ENCODE measurements at regions not wholly inside any gene's neighbourhood (a gene's known extent, or its start where the extent isn't known, plus 50 kb on each side); places are given as distances from the start of the nearest gene placed in this dataset.
"Not testable (repeated sequence)": the region's sequence is repeated elsewhere in the genome, so short reads cannot be mapped to it uniquely, and the experiment has no call there.

DNA sequence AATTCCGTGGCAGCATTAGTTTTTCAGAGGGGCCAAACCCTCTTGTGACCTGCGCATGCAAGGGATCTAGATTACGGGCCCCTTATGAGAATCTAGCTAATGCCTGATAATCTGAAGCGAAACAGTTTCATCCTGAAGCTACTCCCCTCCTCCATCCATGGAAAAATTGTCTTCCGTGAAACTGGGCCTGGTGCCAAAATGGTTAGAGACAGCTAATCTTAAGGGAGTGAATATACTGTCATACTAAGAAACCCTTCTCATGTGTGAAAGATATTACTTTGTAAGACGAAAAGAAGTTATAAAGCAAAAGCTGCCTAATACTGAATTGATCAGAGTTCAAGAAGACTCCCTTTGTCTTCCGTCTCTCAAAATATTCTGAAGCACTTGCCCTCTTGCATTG is 166.3 kb downstream of the DUSP10 start:
- DNase-seq (ENCODE audit: low read depth): no peak

DNA sequence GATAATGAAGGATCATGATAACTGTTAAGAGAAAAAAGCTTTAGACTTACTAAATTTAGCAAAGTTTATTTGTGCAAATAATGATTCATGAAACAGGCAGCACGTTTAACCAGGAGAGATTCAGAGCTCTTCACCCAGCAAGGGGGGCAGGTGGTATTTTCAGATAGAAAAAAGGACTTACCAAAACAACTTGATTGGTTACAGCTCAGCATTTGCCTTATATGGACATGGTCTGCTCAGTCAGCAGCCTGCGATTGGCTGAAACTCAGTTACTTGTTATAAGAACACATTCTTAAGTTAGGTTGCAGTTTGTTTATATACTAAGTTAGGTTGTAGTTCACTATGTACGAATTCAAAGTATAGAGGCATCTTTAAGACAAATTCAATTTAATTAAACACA is 165.6 kb downstream of the DUSP10 start:
- DNase-seq (ENCODE audit: low read depth): no peak

DNA sequence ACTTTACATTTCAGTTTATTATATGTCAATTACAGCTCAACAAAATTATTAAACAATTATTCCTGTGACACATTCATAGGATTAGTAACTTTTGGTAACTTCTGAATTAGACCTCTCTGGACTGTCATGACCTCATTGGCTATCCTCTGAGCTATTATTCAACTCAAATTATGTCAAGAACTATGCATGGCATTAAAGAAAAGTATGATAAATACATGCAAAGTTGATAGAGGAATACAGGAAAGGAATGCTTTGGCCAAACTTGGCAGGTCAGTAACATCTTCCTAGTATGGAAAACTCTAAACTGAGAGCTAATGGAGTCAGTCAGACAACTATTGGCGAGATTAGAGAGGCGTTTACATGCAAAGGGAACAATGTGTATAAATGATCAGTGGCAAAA is 158.4 kb downstream of the DUSP10 start:
- DNase-seq (ENCODE audit: low read depth): no peak

DNA sequence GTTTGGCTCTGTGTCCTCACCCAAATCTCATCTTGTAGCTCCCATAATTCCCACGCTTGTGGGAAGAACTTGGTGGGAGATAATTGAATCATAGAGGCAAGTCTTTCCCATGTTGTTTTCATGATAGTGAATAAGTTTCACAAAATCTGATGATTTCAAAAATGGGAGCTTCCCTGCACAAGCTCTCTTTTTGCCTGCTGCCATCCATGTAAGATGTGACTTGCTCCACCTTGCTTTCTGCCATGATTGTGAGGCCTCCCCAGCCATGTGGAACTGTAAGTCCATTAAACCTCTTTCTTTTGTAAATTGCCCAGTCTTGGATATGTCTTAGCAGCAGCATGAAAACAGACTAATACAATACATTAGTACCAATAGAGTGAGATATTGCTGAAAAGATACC is 154.9 kb downstream of the DUSP10 start:
- DNase-seq (ENCODE audit: low read depth): not testable (repeated sequence)

DNA sequence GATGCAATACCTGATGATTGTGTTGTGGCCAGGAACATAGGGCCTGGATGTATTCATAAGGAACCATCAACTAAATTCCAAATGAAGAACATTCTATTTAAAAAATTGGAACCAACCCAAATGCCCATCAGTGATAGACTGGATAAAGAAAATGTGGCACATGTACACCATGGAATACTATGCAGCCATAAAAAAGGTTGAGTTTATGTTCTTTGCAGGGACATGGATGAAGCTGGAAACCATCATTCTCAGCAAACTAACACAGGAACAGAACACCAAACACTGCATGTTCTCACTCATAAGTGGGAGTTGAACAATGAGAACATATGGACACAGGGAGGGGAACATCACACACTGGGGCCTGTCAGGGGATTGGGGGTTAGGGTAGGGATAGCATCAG is 150.6 kb downstream of the DUSP10 start:
- DNase-seq (ENCODE audit: low read depth): not testable (repeated sequence)

DNA sequence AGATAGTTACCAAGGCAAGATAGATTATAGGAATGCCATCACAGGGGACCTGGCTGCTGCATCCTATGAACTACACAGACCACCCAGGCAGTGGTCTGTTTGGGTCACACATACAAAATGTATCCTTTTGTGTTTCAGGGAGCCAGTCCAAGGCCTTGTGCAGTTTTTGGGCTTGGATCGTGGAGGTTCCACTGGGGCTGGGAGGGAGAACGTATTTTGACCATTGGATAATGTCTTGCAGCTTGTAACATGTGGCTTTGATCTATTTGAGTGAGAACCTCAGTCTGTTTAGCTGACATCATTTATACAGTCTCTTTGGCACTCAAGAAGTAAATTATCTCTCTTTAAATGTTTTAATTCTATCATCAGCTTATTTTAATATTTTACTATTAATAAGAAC is 147.3 kb downstream of the DUSP10 start:
- no peak for DNase-seq (ENCODE audit: low read depth)

DNA sequence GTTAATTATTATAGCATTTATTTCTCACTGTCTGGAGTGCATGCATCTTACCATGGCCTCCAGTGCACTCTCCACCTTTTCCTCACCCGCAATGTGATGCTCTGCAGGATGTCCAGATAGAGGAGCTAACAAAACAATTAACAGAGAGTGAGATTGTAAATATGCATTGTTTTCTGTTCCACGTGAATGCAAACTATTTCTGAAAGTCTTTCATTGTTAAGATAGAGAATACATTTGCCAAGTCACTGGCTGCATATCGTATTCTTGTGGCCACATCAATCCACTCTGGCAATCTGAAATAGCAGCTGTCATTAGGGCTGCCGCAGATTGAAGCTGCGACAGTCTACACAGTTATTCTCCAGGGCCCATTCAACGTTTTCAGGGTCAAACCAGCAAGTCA is 143.8 kb downstream of the DUSP10 start:
- DNase-seq (ENCODE audit: low read depth): no peak

DNA sequence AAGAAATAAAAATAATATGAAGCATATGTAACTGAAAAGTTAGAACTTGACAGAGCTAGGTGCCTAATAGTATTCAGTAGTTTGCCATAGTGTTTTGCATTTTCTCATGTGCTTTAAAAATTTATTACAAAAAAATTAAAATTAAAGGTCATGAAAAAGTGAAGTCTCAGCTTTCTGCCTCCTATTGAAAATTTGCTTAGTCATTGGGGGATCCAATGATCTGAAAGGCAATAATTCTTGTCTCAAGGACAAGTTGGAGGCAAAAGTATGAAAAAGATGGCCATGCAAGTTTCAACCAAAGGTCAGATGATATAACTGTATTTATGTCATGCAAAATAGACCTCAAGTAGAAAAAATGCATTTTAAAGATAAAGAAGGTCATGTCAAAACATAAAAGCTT is 140.7 kb downstream of the DUSP10 start:
- DNase-seq (ENCODE audit: low read depth): no peak

DNA sequence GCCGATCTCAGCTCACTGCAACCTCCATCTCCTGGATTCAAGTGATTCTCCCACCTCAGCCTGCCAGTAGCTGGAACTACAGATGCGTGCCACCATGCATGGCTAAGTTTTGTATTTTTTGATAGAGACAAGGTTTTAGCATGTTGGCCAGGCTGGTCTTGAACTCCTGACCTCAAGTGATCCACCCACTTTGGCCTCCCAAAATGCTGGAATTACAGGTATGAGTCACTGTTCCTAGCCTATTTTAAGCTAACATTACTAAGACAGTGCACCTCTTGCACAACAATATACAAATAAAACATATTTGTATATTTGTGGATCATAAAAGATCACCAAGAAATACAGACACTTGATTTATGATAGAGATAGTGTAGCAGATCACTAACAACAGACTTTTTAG is 139.1 kb downstream of the DUSP10 start:
- no peak for DNase-seq (ENCODE audit: low read depth)

DNA sequence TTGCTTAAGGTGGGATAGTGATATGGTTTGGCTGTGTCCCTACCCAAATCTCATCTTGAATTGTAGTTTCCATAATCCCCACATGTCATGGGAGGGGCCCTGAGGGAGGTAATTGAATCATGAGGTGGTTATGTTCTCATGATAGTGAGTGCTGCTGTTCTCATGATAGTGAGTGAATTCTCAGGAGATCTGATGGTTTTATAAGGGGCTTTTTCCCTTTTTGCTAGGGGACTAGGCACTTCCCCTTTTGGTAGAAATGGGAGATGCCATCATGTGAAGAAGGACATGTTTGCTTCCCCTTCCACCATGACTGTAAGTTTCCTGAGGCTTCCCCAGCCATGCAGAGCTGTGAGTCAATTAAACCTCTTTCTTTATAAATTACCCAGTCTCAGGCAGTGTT is 137.5 kb downstream of the DUSP10 start:
- not testable (repeated sequence) for DNase-seq (ENCODE audit: low read depth)

DNA sequence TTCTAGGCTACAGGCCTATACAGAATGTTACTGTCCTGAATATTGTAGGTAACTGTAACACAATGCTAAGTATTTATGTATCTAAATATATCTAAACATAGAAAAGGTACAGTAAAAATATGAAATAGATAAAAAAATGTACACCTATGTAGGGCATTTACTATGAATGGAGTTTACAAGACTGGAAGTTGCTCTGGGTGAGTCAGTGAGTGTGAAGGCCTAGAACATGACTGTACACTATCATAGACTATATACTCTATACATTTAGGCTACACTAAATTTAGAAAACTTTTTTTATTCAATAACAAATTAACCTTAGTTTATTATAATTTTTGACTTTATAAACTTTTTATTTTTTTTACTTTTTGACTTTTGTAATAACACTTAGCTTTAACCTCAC is 136.9 kb downstream of the DUSP10 start:
- DNase-seq (ENCODE audit: low read depth): no peak

DNA sequence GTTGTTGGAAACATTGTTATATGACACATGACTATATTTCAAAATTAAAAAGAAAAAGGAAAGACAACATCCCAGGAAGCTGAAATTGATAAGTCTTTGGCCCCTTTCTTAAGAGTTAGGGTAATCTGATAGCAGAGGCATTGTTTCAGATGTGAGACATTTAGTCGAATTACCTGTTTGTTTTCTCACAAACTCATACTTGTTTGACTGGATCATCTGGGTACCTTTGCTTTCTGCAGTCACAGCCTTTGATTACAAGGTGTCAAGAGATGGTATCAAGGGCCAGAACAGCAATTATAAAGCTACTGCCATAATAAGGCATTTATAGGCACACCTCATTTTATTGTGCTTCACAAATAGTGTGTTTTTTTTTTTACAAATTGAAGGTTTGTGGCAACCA is 136.3 kb downstream of the DUSP10 start:
- no peak for DNase-seq (ENCODE audit: low read depth)

DNA sequence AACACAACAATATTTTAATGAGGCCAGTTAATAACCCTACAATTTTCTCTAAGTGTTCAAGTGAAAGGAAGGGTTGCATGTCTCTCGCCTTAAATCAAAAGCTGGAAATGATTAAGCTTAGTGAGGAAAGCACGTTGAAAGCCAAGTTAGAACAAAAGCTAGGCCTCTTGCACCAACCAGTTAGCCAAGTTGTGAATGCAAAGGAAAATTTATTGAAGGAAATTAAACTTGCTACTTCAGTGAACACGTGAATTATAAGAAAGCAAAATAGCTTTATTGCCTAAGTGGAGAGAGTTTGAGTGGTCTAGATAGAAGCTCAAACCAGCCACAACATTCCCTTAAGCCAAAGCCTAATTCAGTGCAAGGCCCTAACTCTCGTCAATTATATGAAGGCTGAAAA is 135.6 kb downstream of the DUSP10 start:
- no peak for DNase-seq (ENCODE audit: low read depth)

DNA sequence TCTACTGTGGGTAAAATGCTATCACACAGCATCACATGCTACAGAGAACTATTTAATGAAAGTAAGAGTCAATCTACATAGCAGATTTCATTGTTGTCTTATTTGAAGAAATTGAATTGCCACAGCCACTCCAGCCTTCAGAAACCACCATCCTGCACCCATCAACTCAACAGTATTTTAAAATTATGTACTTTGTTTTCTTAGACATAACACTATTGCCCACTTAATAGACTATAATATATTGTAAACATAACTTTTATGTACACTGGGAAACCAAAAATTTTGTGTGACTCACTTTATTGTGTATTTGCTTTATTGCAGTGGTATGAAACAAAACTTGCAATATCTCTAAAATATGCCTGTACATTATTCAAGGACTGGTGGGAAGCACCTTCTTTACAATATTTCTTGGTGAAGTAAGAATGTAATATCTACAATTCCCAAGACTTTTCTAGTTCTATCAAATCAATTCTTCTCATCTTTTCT is 133.0 kb downstream of the DUSP10 start:
- no peak for DNase-seq (ENCODE audit: low read depth)

DNA sequence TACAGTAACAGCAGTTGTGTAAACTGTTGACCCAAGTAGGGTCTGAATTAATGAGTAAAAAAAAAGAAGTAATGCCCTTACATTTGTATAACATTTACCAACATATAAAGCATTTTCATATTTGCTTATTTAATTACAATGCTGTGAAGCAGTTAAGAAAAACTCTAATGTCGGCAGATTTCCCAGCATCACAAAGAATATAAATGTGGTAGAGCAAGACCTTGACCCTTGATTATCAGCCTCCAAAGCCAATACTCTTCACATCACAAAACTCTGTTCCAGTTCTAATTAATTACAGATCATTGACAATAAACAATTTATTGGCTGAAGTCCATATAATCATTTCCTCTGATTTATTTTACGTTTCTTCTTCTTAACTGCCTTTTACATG is 130.2 kb downstream of the DUSP10 start:
- DNase-seq (ENCODE audit: low read depth): no peak

DNA sequence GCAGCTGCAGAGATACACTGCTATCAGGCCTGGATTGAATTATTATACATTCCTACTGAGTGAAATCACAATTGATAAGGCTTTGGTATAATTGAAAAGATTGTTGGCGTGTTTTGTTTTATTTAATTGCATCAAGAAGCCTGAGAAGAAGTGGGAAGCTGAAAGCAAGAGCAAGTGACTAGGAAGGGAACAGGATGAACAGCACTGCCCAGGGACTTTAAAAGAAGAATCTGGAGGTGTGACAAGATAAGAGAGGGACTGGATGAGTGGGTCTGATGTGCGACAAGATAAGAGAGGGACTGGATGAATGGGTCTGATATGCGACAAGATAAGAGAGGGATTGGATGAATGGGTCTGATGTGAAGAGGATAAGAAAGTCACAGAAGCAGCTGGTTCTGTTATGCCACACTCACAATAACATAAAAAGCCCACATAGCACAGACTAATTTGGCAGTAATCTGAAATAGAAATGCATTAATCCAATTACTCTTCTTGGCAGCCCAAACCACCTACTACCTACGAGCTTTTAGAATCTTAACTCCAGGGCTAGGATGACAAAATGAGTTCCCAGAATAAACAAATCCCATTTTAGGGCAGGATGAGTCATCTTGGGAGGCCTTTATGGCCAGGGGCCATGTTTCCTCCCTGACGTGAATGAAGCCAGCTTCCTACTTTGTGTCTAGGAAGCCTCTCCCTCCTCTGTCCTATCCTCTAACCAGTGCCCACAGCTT is 129.7 kb downstream of the DUSP10 start:
- no peak for DNase-seq (ENCODE audit: low read depth)

DNA sequence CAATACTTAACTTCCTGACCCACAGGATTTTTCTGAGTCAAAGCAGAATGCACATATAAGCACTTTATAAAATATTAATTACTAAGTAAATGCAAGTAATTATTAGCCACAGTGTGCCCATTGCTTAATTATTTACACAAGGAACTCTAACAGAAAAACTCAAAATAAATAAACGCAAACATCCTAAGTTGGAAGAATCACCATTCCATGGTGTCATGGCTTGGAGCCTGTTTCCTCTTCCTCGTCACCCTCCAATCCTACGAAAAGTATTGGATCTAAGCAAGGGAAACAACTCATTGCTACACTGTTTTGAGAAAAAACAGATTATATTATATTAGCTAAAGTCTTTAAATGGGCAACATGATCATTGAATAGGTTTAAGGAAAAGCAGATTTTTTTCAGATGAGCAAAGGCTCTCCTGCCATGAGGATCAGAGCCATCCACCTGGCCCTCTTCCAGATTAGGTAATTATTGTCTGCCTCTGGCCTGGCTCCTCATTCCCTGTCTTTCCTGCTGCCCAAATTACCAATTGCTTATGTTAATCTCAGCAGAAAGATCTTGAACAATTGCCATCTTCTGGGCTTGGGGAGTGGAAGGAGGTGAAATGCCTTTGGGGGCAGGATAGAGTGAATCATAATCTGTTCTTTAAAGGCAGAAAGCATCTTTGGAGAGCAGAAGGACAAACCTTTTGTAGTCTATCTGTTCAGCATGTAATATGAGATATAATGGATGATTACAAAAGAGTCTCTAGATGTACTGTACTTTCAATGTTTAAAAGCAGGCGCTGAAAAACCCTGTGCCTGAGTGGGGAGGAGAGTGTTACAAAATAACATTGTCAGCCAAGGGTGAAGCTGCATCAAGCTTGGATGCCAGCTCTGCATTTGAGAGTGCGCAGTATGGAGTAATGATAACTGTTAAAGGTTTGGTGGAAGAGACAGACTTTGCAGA is 121.2 kb downstream of the DUSP10 start:
- DNase-seq (ENCODE audit: low read depth): no peak

DNA sequence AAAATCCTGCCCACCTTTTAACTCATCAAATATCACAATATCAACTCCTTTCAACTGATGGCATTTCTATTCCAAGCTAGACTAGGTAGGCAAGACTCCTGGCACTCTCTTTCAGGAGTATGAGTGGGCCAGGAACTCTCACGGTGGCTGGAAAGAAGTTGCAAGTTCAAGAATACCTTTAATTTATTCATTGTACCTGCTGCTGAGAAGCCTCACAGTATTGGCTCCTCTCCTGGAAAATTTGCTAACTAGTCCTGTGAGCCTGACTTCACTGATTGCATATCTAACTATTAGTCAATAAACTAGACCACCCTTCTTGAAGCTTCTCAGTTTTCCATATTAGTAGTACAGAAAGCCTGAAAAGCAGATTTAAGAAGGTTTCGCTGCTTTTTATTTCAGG is 120.2 kb downstream of the DUSP10 start:
- no peak for DNase-seq (ENCODE audit: low read depth)

DNA sequence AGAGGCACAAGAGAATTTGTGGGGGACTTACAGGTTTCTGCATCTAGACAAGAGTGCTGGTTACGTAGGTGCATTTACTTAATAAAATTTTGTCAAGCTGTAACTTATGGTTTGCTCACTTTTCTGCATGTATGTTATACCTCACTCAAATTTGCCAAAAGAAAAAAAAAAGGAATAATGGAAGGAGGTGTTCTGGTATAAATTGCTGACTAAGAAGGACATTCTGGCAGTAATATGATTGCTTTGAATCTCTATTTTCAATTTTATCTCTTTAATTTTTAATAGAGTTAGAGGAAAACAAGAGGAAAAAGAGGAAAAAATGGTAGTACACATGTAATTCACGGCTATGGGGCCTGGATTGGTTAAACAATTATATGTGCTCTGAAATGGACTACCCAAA is 119.5 kb downstream of the DUSP10 start:
- DNase-seq (ENCODE audit: low read depth): no peak

DNA sequence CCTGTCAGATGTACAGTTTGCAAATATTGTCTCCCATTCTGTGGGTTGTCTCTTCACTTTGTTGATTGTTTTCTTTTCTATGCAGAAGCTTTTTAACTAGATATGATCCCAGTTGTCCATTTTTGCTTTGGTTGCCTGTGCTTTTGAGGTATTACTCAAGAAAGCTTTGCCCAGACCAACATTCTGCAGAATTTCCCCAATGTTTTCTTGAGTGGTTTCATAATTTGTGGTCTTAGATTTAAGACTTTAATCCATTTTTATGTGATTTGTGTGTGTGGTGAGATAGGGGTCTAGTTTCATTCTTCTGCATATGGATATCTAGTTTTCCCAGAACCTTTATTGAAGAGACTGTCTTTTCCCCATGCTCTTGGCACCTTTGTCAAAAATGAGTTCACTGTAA is 116.9 kb downstream of the DUSP10 start:
- DNase-seq (ENCODE audit: low read depth): no peak

DNA sequence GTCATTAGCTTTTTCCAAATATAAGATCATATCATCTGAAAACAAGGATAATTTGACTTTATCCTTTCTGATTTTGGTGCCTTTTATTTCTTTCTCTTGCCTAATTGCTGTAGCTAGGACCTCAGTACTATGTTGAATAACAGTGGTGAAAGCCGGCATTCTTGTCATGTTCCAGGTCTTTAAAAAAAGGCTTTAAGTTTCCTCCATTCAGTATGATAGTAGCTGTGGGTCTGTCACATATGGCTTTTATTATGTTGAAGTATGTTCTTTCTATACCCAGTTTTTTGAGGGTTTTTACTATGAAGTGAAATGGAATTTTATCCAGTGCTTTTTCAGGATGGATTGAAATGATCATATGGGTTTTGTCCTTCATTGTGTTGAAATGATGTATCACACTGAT is 115.8 kb downstream of the DUSP10 start:
- no peak for DNase-seq (ENCODE audit: low read depth)

DNA sequence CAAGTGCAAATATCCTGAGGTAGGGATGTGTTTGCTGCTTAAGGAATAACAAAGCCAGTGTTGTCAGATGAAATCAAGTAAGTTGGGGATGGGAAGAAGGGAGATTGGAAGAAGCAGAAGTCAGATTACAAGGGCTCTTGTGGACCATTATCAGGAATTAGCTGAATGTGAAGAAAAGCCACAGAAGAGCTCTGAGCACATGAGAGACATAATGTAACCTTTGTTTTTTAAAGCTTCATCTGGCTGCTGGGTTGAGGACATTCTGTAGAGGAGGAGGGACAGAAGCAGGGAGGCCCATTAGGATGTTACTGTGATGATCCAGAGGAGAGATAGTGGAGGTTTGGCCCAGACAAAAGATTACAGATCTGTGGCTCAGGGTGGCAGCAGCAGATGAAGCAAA is 111.7 kb downstream of the DUSP10 start:
- no peak for DNase-seq (ENCODE audit: low read depth)

DNA sequence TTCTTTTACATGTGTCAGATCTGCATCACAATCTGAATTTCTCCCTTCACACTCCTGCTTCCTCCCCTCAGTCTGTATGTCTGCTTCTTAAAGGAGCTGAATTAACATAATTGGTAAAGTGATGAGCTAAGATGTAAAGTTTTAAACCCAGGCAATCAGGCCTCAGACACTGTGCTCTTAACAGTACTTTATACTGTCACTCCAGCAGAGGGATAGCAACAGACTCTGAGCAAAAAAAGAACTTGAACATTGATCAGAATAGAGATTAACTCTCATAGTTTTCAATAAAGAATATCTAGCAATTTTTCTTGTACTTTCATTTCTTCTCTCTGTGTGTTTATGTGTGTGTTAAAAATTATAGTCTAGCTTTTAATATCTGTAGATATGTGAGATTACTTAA is 110.3 kb downstream of the DUSP10 start:
- DNase-seq (ENCODE audit: low read depth): no peak
